ENCODE measurements at regions not wholly inside any gene's neighbourhood (a gene's known extent, or its start where the extent isn't known, plus 50 kb on each side); places are given as distances from the start of the nearest gene placed in this dataset.

GRCh38 chr12:34336619-34337465 is 314.5 kb downstream of the ALG10 start:
- ATAC-seq (no peak), DNase-seq (no peak)
- TF ChIP-seq, protein P1, sequence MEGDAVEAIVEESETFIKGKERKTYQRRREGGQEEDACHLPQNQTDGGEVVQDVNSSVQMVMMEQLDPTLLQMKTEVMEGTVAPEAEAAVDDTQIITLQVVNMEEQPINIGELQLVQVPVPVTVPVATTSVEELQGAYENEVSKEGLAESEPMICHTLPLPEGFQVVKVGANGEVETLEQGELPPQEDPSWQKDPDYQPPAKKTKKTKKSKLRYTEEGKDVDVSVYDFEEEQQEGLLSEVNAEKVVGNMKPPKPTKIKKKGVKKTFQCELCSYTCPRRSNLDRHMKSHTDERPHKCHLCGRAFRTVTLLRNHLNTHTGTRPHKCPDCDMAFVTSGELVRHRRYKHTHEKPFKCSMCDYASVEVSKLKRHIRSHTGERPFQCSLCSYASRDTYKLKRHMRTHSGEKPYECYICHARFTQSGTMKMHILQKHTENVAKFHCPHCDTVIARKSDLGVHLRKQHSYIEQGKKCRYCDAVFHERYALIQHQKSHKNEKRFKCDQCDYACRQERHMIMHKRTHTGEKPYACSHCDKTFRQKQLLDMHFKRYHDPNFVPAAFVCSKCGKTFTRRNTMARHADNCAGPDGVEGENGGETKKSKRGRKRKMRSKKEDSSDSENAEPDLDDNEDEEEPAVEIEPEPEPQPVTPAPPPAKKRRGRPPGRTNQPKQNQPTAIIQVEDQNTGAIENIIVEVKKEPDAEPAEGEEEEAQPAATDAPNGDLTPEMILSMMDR (IDR thresholded peaks at IDR 0.05) = no peak
- WGBS, 3 donors = 63 to 66% (median 63%) methylated on average over 51 to 53 of the region's 53 CpGs
- H3K4me1 ChIP-seq = no peaks in the 10 kb centered on the region
- no peaks in the 10 kb centered on the region for H3K9me3 ChIP-seq
- H3K27me3 ChIP-seq (ENCODE audit: insufficient read depth in 3 of 3, low read length in 2 of 3) = peaks cover 0 to 7% (median 5%) of the 10 kb centered on the region in 3 donors
- no peaks in the 10 kb centered on the region for H3K36me3 ChIP-seq (ENCODE audit: insufficient read depth in 1 of 2, low read depth in 1 of 2)
- no peak overlapping the region for H3K27ac ChIP-seq
- intact Hi-C loops (cut with DNase I) = no loop called here
- H3K4me3 ChIP-seq = no peak overlapping the region

DNA sequence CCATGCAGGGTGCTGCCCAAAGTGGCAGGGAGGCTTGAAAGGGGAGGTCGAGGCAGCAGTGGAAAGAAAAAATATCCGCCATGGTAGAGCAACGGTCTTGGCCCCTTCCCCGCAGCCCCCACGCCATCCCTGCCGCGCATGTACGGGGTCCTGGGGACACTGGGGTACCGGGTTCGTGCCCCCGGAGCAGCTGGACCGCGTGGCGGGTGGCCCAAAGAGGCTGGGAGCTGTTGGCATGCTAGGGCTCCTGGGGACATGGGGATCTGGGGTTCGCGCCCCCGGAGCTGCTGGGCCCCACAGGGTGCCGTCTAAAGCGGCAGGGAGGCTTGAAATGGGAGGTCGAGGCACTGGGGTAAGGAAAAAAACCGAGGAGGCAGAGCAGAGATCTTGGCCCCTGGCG is 316.5 kb downstream of the ALG10 start:
- TF ChIP-seq, protein P1 (IDR thresholded peaks at IDR 0.05) = no peak
- no peaks in the 10 kb centered on the region for H3K9me3 ChIP-seq
- intact Hi-C loops (cut with DNase I) = no loop called here
- DNase-seq (no peak), ATAC-seq (no peak)
- no peaks in the 10 kb centered on the region for H3K4me1 ChIP-seq
- no peak overlapping the region for H3K27ac ChIP-seq
- WGBS, 3 donors = 64 to 73% (median 72%) methylated on average over 21 to 22 of the region's 22 CpGs
- no peaks in the 10 kb centered on the region for H3K36me3 ChIP-seq (ENCODE audit: insufficient read depth in 1 of 2, low read depth in 1 of 2)
- H3K4me3 ChIP-seq = no peak overlapping the region
- peaks cover 0 to 6% (median 0%) of the 10 kb centered on the region in 3 donors for H3K27me3 ChIP-seq (ENCODE audit: insufficient read depth in 3 of 3, low read length in 2 of 3)

DNA sequence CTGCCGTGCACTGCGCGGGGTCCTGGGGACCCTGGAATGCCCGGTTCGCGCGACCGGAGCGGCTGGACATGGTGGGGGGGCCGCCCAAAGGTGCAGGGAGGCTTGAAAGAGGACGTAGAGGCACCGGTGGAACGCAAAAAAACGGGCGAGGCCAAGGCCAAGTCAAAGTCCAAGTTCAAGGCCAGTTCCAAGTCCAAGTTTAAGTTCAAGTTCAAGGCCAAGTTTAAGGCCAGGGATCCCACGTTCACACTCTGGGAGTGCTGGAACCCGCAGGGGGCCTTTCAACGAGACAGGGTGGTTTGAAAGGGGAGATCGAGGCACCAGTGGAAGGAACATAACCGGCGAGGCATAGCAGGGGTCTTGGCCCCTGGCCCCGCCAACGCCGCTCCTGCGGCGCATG is 317.6 kb downstream of the ALG10 start:
- no peak overlapping the region for H3K4me3 ChIP-seq
- H3K27ac ChIP-seq = no peak overlapping the region
- peaks cover 0 to 6% (median 0%) of the 10 kb centered on the region in 3 donors for H3K27me3 ChIP-seq (ENCODE audit: insufficient read depth in 3 of 3, low read length in 2 of 3)
- 54 to 58% (median 55%) methylated on average over 26 of the region's 26 CpGs for WGBS, 3 donors
- no peak for DNase-seq
- no peaks in the 10 kb centered on the region for H3K4me1 ChIP-seq
- TF ChIP-seq, protein P1 (IDR thresholded peaks at IDR 0.05) = no peak
- ATAC-seq = no peak
- H3K36me3 ChIP-seq (ENCODE audit: insufficient read depth in 1 of 2, low read depth in 1 of 2) = no peaks in the 10 kb centered on the region
- H3K9me3 ChIP-seq = no peaks in the 10 kb centered on the region
- intact Hi-C loops (cut with DNase I) = no loop called here

- 45 to 52% (median 48%) methylated on average over 49 of the region's 49 CpGs for WGBS, 3 donors
- ATAC-seq (no peak), DNase-seq (no peak)
- intact Hi-C loops (cut with DNase I) = no loop called here
- no peak overlapping the region for H3K4me3 ChIP-seq
- H3K4me1 ChIP-seq = no peaks in the 10 kb centered on the region
- peaks cover 0 to 6% (median 0%) of the 10 kb centered on the region in 3 donors for H3K27me3 ChIP-seq (ENCODE audit: insufficient read depth in 3 of 3, low read length in 2 of 3)
- no peak overlapping the region for H3K27ac ChIP-seq
- H3K36me3 ChIP-seq (ENCODE audit: insufficient read depth in 1 of 2, low read depth in 1 of 2) = no peaks in the 10 kb centered on the region
- no peaks in the 10 kb centered on the region for H3K9me3 ChIP-seq
- TF ChIP-seq, protein P1 (IDR thresholded peaks at IDR 0.05) = no peak
Observed at GRCh38 chr12:34340534-34341361, 318.5 kb downstream of the ALG10 start.

Measured in psoas muscle (tissue), 7 donors.